ENCODE measurements at regions not wholly inside any gene's neighbourhood (a gene's known extent, or its start where the extent isn't known, plus 50 kb on each side); places are given as distances from the start of the nearest gene placed in this dataset.

GRCh38 chr10:10642751-10643150, 374.9 kb upstream of the CELF2 start:
- Histone ChIP-seq H3K27me3 (no peaks in the 10 kb centered on the region), H3K4me1 (ENCODE audit: insufficient read depth) (no peaks in the 10 kb centered on the region), H3K4me3 (no peak overlapping the region), H3K79me2 (no peaks in the 10 kb centered on the region), H3K9me3 (ENCODE audit: low read depth) (no peaks in the 10 kb centered on the region), H2AFZ (no peak overlapping the region), H3K36me3 (replicated peaks; ENCODE audit: insufficient read depth, low read depth) (no peaks in the 10 kb centered on the region), H3K4me2 (no peak overlapping the region), H4K20me1 (ENCODE audit: insufficient read depth, poor library complexity, severe bottlenecking) (no peaks in the 10 kb centered on the region), H3K9me2 (replicated peaks; ENCODE audit: insufficient read depth) (no peaks in the 10 kb centered on the region), H3K27ac (no peak overlapping the region)
- TF ChIP-seq EZH2 (IDR thresholded peaks at IDR 0.05; ENCODE audit: borderline replicate concordance): no peak
- WGBS (ENCODE audit: low lambda C conversion rate, missing lambda C conversion rate): 53% methylated on average over 2 of the region's 2 CpGs
- DNase-seq (ENCODE audit: low spot score): peak; percentile 16

DNA sequence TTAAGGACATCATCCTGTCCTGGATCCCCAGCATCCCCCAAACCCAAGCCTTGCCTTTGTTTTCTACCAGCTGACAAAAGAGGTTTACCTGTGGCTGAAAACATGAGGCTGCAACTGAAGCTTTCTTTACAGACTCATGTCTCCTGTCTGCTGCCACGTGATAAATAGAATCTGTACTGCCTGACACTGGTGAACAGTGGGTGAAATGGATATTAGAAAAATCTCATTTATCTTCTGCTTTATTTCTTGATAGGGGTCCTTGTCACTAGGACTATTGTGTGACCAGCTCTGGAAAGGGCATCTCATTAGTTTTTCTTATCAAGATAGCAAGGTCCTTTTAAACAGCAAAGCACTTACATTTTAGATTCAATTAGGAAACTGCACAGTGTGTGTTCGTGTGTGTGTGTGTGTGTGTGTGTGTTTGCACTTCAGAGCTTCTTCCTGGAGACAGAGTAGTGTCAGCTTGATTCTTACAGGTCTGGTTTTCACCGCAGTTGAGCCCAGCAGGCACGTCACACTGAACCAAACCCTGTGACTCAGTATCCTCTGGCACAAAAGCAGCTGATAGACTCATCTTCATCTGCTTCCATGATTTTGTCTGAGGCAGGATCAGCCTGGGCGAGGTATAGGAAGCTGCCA, 373.5 kb upstream of the CELF2 start:
- TF ChIP-seq, protein P1, sequence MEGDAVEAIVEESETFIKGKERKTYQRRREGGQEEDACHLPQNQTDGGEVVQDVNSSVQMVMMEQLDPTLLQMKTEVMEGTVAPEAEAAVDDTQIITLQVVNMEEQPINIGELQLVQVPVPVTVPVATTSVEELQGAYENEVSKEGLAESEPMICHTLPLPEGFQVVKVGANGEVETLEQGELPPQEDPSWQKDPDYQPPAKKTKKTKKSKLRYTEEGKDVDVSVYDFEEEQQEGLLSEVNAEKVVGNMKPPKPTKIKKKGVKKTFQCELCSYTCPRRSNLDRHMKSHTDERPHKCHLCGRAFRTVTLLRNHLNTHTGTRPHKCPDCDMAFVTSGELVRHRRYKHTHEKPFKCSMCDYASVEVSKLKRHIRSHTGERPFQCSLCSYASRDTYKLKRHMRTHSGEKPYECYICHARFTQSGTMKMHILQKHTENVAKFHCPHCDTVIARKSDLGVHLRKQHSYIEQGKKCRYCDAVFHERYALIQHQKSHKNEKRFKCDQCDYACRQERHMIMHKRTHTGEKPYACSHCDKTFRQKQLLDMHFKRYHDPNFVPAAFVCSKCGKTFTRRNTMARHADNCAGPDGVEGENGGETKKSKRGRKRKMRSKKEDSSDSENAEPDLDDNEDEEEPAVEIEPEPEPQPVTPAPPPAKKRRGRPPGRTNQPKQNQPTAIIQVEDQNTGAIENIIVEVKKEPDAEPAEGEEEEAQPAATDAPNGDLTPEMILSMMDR (IDR thresholded peaks at IDR 0.05; ENCODE audit: poor library complexity): no peak
- no peak for TF ChIP-seq EZH2phosphoT487 (IDR thresholded peaks at IDR 0.05; ENCODE audit: low read depth, severe bottlenecking, unreplicated experiment)
- no peak for TF ChIP-seq EZH2 (IDR thresholded peaks at IDR 0.05; ENCODE audit: borderline replicate concordance)
- Histone ChIP-seq H3K4me2 (no peak overlapping the region), H3K79me2 (no peaks in the 10 kb centered on the region), H3K27me3 (no peaks in the 10 kb centered on the region), H3K9me3 (ENCODE audit: low read depth) (no peaks in the 10 kb centered on the region), H3K4me1 (ENCODE audit: insufficient read depth) (no peaks in the 10 kb centered on the region), H3K27ac (no peak overlapping the region), H4K20me1 (ENCODE audit: insufficient read depth, poor library complexity, severe bottlenecking) (no peaks in the 10 kb centered on the region), H2AFZ (no peak overlapping the region), H3K4me3 (no peak overlapping the region), H3K36me3 (replicated peaks; ENCODE audit: insufficient read depth, low read depth) (no peaks in the 10 kb centered on the region), H3K9me2 (replicated peaks; ENCODE audit: insufficient read depth) (no peaks in the 10 kb centered on the region)
- no peak for DNase-seq (ENCODE audit: low spot score)
- WGBS (ENCODE audit: low lambda C conversion rate, missing lambda C conversion rate): 62% methylated on average over 5 of the region's 5 CpGs

- TF ChIP-seq EZH2 (IDR thresholded peaks at IDR 0.05; ENCODE audit: borderline replicate concordance): no peak
- H3K36me3 ChIP-seq (replicated peaks; ENCODE audit: insufficient read depth, low read depth): no peaks in the 10 kb centered on the region
- no peak for DNase-seq (ENCODE audit: low spot score)
- no peaks in the 10 kb centered on the region for H3K27me3 ChIP-seq
- no peak overlapping the region for H3K4me3 ChIP-seq
- H4K20me1 ChIP-seq (ENCODE audit: insufficient read depth, poor library complexity, severe bottlenecking): no peaks in the 10 kb centered on the region
- WGBS (ENCODE audit: low lambda C conversion rate, missing lambda C conversion rate): 85% methylated on average over 9 of the region's 9 CpGs
- H3K79me2 ChIP-seq: no peaks in the 10 kb centered on the region
- H3K9me2 ChIP-seq (replicated peaks; ENCODE audit: insufficient read depth): no peaks in the 10 kb centered on the region
- H2AFZ ChIP-seq: no peak overlapping the region
- no peak overlapping the region for H3K27ac ChIP-seq
- H3K4me1 ChIP-seq (ENCODE audit: insufficient read depth): no peaks in the 10 kb centered on the region
- no peak overlapping the region for H3K4me2 ChIP-seq
- H3K9me3 ChIP-seq (ENCODE audit: low read depth): no peaks in the 10 kb centered on the region
Observed at GRCh38 chr10:10644676-10645385, 372.8 kb upstream of the CELF2 start.

GRCh38 chr10:10647331-10647730, 370.3 kb upstream of the CELF2 start:
- no peaks in the 10 kb centered on the region for H3K9me2 ChIP-seq (replicated peaks; ENCODE audit: insufficient read depth)
- H2AFZ ChIP-seq: no peak overlapping the region
- 65% methylated on average over 7 of the region's 7 CpGs for WGBS (ENCODE audit: low lambda C conversion rate, missing lambda C conversion rate)
- TF ChIP-seq, protein P1 (IDR thresholded peaks at IDR 0.05; ENCODE audit: poor library complexity): no peak
- TF ChIP-seq EZH2 (IDR thresholded peaks at IDR 0.05; ENCODE audit: borderline replicate concordance): no peak
- no peak for TF ChIP-seq EZH2phosphoT487 (IDR thresholded peaks at IDR 0.05; ENCODE audit: low read depth, severe bottlenecking, unreplicated experiment)
- no peak for DNase-seq (ENCODE audit: low spot score)
- no peaks in the 10 kb centered on the region for H3K4me1 ChIP-seq (ENCODE audit: insufficient read depth)
- H3K36me3 ChIP-seq (replicated peaks; ENCODE audit: insufficient read depth, low read depth): no peaks in the 10 kb centered on the region
- no peak overlapping the region for H3K4me2 ChIP-seq
- no peaks in the 10 kb centered on the region for H3K79me2 ChIP-seq
- H4K20me1 ChIP-seq (ENCODE audit: insufficient read depth, poor library complexity, severe bottlenecking): no peaks in the 10 kb centered on the region
- no peak overlapping the region for H3K4me3 ChIP-seq
- no peaks in the 10 kb centered on the region for H3K27me3 ChIP-seq
- no peak overlapping the region for H3K27ac ChIP-seq
- H3K9me3 ChIP-seq (ENCODE audit: low read depth): no peaks in the 10 kb centered on the region
